ENCODE measurements at regions not wholly inside any gene's neighbourhood (a gene's known extent, or its start where the extent isn't known, plus 50 kb on each side); places are given as distances from the start of the nearest gene placed in this dataset.
"Not testable (repeated sequence)": the region's sequence is repeated elsewhere in the genome, so short reads cannot be mapped to it uniquely, and the experiment has no call there.

- Histone ChIP-seq H3K4me3 (ENCODE audit: severe bottlenecking) (no peak overlapping the region), H3K4me1 (ENCODE audit: insufficient read depth, poor library complexity, severe bottlenecking) (no peaks in the 10 kb centered on the region), H3K27ac (ENCODE audit: poor library complexity, severe bottlenecking) (no peak overlapping the region), H3K27me3 (ENCODE audit: insufficient read depth, poor library complexity, severe bottlenecking) (peaks cover 8% of the 10 kb centered on the region), H3K9me3 (ENCODE audit: severe bottlenecking) (no peaks in the 10 kb centered on the region), H3K36me3 (ENCODE audit: low read depth) (no peaks in the 10 kb centered on the region)
- TF ChIP-seq, protein P1, sequence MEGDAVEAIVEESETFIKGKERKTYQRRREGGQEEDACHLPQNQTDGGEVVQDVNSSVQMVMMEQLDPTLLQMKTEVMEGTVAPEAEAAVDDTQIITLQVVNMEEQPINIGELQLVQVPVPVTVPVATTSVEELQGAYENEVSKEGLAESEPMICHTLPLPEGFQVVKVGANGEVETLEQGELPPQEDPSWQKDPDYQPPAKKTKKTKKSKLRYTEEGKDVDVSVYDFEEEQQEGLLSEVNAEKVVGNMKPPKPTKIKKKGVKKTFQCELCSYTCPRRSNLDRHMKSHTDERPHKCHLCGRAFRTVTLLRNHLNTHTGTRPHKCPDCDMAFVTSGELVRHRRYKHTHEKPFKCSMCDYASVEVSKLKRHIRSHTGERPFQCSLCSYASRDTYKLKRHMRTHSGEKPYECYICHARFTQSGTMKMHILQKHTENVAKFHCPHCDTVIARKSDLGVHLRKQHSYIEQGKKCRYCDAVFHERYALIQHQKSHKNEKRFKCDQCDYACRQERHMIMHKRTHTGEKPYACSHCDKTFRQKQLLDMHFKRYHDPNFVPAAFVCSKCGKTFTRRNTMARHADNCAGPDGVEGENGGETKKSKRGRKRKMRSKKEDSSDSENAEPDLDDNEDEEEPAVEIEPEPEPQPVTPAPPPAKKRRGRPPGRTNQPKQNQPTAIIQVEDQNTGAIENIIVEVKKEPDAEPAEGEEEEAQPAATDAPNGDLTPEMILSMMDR (IDR thresholded peaks at IDR 0.05; ENCODE audit: poor library complexity, severe bottlenecking), result no peak
- ATAC-seq (ENCODE audit: low read depth), result no peak
- no peak for DNase-seq (ENCODE audit: low spot score)
These were observed 197.9 kb upstream of the LRRTM4 start for GRCh38 chr2:77720115-77720514.

- ATAC-seq (ENCODE audit: low read depth) (no peak), DNase-seq (ENCODE audit: low spot score) (no peak)
- TF ChIP-seq, protein P1 (IDR thresholded peaks at IDR 0.05; ENCODE audit: poor library complexity, severe bottlenecking), result no peak
- no peaks in the 10 kb centered on the region for H3K9me3 ChIP-seq (ENCODE audit: severe bottlenecking)
- no peak overlapping the region for H3K4me3 ChIP-seq (ENCODE audit: severe bottlenecking)
- H3K27ac ChIP-seq (ENCODE audit: poor library complexity, severe bottlenecking), result no peak overlapping the region
- H3K36me3 ChIP-seq (ENCODE audit: low read depth), result no peaks in the 10 kb centered on the region
- H3K4me1 ChIP-seq (ENCODE audit: insufficient read depth, poor library complexity, severe bottlenecking), result no peaks in the 10 kb centered on the region
- H3K27me3 ChIP-seq (ENCODE audit: insufficient read depth, poor library complexity, severe bottlenecking), result peaks cover 6% of the 10 kb centered on the region
These were observed 199.4 kb upstream of the LRRTM4 start for GRCh38 chr2:77721593-77721992.

DNA sequence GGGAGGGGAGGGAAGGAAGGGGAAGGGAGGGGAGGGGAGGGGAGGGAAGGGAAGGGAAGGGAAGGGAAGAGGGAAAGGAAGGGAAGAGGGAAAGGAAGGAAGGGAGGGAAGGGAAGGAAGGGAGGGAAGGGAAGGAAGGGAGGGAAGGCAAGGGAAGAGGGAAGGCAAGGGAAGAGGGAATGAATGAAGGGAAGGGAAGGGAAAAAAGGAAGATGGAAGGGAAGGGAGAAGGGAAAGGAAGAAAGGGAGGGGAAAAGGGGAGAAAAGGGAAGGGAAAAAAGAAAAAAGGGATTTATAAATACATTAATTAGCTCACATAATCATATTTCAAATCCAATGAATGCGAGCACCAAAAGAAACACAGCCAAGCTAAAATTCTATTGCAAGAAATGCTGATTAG, 202.9 kb upstream of the LRRTM4 start:
- Histone ChIP-seq H3K4me3 (ENCODE audit: severe bottlenecking) (no peak overlapping the region), H3K36me3 (ENCODE audit: low read depth) (no peaks in the 10 kb centered on the region), H3K27me3 (ENCODE audit: insufficient read depth, poor library complexity, severe bottlenecking) (no peaks in the 10 kb centered on the region), H3K9me3 (ENCODE audit: severe bottlenecking) (no peaks in the 10 kb centered on the region), H3K27ac (ENCODE audit: poor library complexity, severe bottlenecking) (no peak overlapping the region), H3K4me1 (ENCODE audit: insufficient read depth, poor library complexity, severe bottlenecking) (no peaks in the 10 kb centered on the region)
- no peak for DNase-seq (ENCODE audit: low spot score)
- ATAC-seq (ENCODE audit: low read depth), result no peak
- TF ChIP-seq, protein P1 (IDR thresholded peaks at IDR 0.05; ENCODE audit: poor library complexity, severe bottlenecking), result no peak

DNA sequence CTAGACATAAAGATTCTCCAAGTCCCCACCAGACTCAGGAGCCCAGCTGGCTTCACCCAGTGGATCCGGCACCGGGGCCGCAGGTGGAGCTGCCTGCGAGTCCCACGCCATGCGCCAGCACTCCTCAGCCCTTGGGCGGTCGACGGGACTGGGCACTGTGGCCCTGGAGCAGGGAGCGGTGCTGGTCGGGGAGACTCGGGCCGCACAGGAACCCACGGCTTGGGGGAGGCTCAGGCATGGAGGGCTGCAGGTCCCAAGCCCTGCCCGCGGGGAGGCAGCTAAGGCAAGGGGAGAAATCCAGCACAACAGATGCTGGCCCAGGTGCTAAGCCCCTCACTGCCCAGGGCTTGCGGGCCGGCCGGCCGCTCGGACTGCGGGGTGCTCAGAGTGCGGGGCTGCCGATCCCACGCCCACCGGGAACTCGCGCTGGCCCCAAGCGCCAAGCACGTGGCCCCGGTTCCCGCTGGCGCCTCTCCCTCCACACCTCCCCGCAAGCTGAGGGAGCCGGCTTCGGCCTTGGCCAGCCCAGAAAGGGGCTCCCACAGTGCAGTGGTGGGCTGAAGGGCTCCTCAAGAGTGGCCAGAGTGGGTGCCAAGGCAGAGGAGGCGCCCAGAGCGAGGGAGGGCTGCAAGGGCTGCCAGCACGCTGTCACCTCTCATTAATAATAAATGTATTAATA, 212.6 kb upstream of the LRRTM4 start:
- H3K9me3 ChIP-seq (ENCODE audit: severe bottlenecking); H3K4me1 ChIP-seq (ENCODE audit: insufficient read depth, poor library complexity, severe bottlenecking); H3K36me3 ChIP-seq (ENCODE audit: low read depth); ATAC-seq (ENCODE audit: low read depth); H3K27me3 ChIP-seq (ENCODE audit: insufficient read depth, poor library complexity, severe bottlenecking); H3K4me3 ChIP-seq (ENCODE audit: severe bottlenecking); H3K27ac ChIP-seq (ENCODE audit: poor library complexity, severe bottlenecking): not testable (repeated sequence)
- DNase-seq (ENCODE audit: low spot score), result peak; percentile 42

- DNase-seq (ENCODE audit: low spot score) (no peak), ATAC-seq (ENCODE audit: low read depth) (no peak)
- H3K27me3 ChIP-seq (ENCODE audit: insufficient read depth, poor library complexity, severe bottlenecking), result no peaks in the 10 kb centered on the region
- H3K4me1 ChIP-seq (ENCODE audit: insufficient read depth, poor library complexity, severe bottlenecking), result no peaks in the 10 kb centered on the region
- no peaks in the 10 kb centered on the region for H3K9me3 ChIP-seq (ENCODE audit: severe bottlenecking)
- TF ChIP-seq, protein P1 (IDR thresholded peaks at IDR 0.05; ENCODE audit: poor library complexity, severe bottlenecking), result no peak
- H3K4me3 ChIP-seq (ENCODE audit: severe bottlenecking), result no peak overlapping the region
- H3K27ac ChIP-seq (ENCODE audit: poor library complexity, severe bottlenecking), result no peak overlapping the region
- H3K36me3 ChIP-seq (ENCODE audit: low read depth), result no peaks in the 10 kb centered on the region
These were observed 215.1 kb upstream of the LRRTM4 start for GRCh38 chr2:77737236-77737635.
